ENCODE measurements at regions not wholly inside any gene's neighbourhood (a gene's known extent, or its start where the extent isn't known, plus 50 kb on each side); places are given as distances from the start of the nearest gene placed in this dataset.
A peak's percentile ranks its signal among the peaks of the same experiment; 100 is the strongest.

GRCh38 chr1:9179463-9180110 lies 50.7 kb upstream of the GPR157 start:
- DNase-seq = no peak
- no peak overlapping the region for H3K27ac ChIP-seq
- no peak for TF ChIP-seq CTCF (IDR thresholded peaks at IDR 0.05)
- TF ChIP-seq POLR2A (IDR thresholded peaks at IDR 0.05) = no peak
- H3K4me1 ChIP-seq = peaks cover 0 to 25% (median 4%) of the 10 kb centered on the region in 4 donors
- H3K9me3 ChIP-seq = no peaks in the 10 kb centered on the region
- no peaks in the 10 kb centered on the region for H3K27me3 ChIP-seq
- H3K36me3 ChIP-seq = no peaks in the 10 kb centered on the region
- H3K4me3 ChIP-seq = no peak overlapping the region

- no peaks in the 10 kb centered on the region for H3K9me3 ChIP-seq
- DNase-seq = no peak
- H3K4me3 ChIP-seq = peak overlapping the region in 1 of 4 donors; percentile 80
- H3K27me3 ChIP-seq = no peaks in the 10 kb centered on the region
- H3K27ac ChIP-seq = peak overlapping the region in 1 of 4 donors; percentile 12
- TF ChIP-seq POLR2A (IDR thresholded peaks at IDR 0.05) (no peak), CTCF (IDR thresholded peaks at IDR 0.05) (no peak)
- no peaks in the 10 kb centered on the region for H3K36me3 ChIP-seq
- peaks cover 0 to 25% (median 4%) of the 10 kb centered on the region in 4 donors for H3K4me1 ChIP-seq
These were observed 51.4 kb upstream of the GPR157 start for GRCh38 chr1:9180111-9180819.

- H3K27ac ChIP-seq = peak overlapping the region; percentile 53 to 58 (median 54)
- DNase-seq = peak; percentile 59 to 85 (median 83)
- TF ChIP-seq POLR2A (IDR thresholded peaks at IDR 0.05) = no peak
- TF ChIP-seq CTCF (IDR thresholded peaks at IDR 0.05) = peak; percentile 77 to 94 (median 84)
- no peaks in the 10 kb centered on the region for H3K27me3 ChIP-seq
- no peaks in the 10 kb centered on the region for H3K36me3 ChIP-seq
- no peaks in the 10 kb centered on the region for H3K9me3 ChIP-seq
- peak overlapping the region; percentile 53 to 80 (median 60) for H3K4me3 ChIP-seq
- H3K4me1 ChIP-seq = peaks cover 0 to 25% (median 4%) of the 10 kb centered on the region in 4 donors
These were observed 52.4 kb upstream of the GPR157 start for GRCh38 chr1:9181176-9181906.

GRCh38 chr1:9181990-9182783 lies 52.4 kb upstream of the H6PD start:
- Histone ChIP-seq H3K27me3 (no peaks in the 10 kb centered on the region), H3K4me1 (peaks cover 0 to 25% (median 4%) of the 10 kb centered on the region in 4 donors), H3K4me3 (peak overlapping the region; percentile 53 to 80 (median 60)), H3K9me3 (no peaks in the 10 kb centered on the region), H3K27ac (peak overlapping the region; percentile 53 to 58 (median 54)), H3K36me3 (no peaks in the 10 kb centered on the region)
- TF ChIP-seq CTCF (IDR thresholded peaks at IDR 0.05) = peak in 3 of 6 experiments; percentile 24 to 37 (median 29)
- no peak for TF ChIP-seq POLR2A (IDR thresholded peaks at IDR 0.05)
- DNase-seq = peak in 2 of 3 donors; percentile 63 to 71

- Histone ChIP-seq H3K4me3 (peak overlapping the region; percentile 53 to 80 (median 60)), H3K4me1 (peaks cover 0 to 25% (median 4%) of the 10 kb centered on the region in 4 donors), H3K27ac (peak overlapping the region in 3 of 4 donors; percentile 53 to 58 (median 54)), H3K27me3 (no peaks in the 10 kb centered on the region), H3K36me3 (no peaks in the 10 kb centered on the region), H3K9me3 (no peaks in the 10 kb centered on the region)
- TF ChIP-seq POLR2A (IDR thresholded peaks at IDR 0.05) (no peak), CTCF (IDR thresholded peaks at IDR 0.05) (no peak)
- no peak for DNase-seq
These were observed 51.8 kb upstream of the H6PD start for GRCh38 chr1:9182784-9183257.

Measured in Peyer's patch (tissue), 4 donors.